Activated CD4-positive, alpha-beta memory T cell treated with anti-CD3 and anti-CD28 coated beads, Interleukin-2, amount 10 ng/mL, durations not matched to agents 7 days and 5 days (primary cell): ENCODE measurements at regions not wholly inside any gene's neighbourhood (a gene's known extent, or its start where the extent isn't known, plus 50 kb on each side); places are given as distances from the start of the nearest gene placed in this dataset.
"Not testable (repeated sequence)": the region's sequence is repeated elsewhere in the genome, so short reads cannot be mapped to it uniquely, and the experiment has no call there.

Source experiments
- CTCF ChIA-PET: fragments of 350-600 bp; sonication (Branson Sonifier 250); formaldehyde crosslinking; loops from one replicate; lab custom pipeline; 2021; ENCODE audit warnings: antibody characterized with exemption, inconsistent platforms; lab: Charles Lee
- POLR2A ChIA-PET: fragments of 350-600 bp; sonication (Branson Sonifier 250); formaldehyde crosslinking; loops from one replicate; lab custom pipeline; 2021; ENCODE audit warnings: antibody characterized with exemption; lab: Charles Lee
- DNase-seq: peaks from one replicate; pipeline ENCODE4 v3.0.0-alpha.2; 2020
- H3K27ac Mint-ChIP-seq: one replicate; pipeline ENCODE4 v1.8.0; 2021; ENCODE audit warnings: mild to moderate bottlenecking, mixed read lengths
- H3K27me3 Mint-ChIP-seq: one replicate; pipeline ENCODE4 v1.8.0; 2021; ENCODE audit warnings: mixed read lengths
- H3K36me3 Mint-ChIP-seq: one replicate; pipeline ENCODE4 v1.8.0; 2021; ENCODE audit warnings: low read depth, mixed read lengths
- H3K4me1 Mint-ChIP-seq: one replicate; pipeline ENCODE4 v1.8.0; 2021; ENCODE audit warnings: mixed read lengths
- H3K4me3 Mint-ChIP-seq: one replicate; pipeline ENCODE4 v1.8.0; 2021; ENCODE audit warnings: mild to moderate bottlenecking, mixed read lengths
- H3K9me3 Mint-ChIP-seq: one replicate; pipeline ENCODE4 v1.8.0; 2021; ENCODE audit warnings: mixed read lengths

DNA sequence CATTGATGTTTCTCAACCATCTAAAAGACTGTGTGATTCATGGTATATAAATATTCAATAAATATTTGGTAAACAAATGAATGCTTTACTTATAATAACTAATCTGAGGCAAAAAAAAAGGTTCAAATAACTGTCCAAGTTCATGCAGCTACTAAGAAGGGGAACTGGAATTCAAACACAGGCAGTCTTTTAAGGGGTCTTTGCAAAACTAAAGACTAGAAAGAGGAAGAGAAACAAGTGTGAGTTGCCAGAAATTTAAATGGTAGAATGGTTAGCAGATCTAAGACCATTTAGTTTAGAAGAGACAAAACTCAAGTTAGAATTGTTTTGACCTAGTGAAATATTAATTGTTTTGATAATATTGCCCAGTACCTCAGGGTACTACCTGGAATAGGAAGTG, 642.0 kb upstream of the LRRN3 start:
- H3K36me3 Mint-ChIP-seq = no peaks in the 10 kb centered on the region
- ChIA-PET CTCF (no interaction called here), POLR2A (no interaction called here)
- no peak for DNase-seq
- no peaks in the 10 kb centered on the region for H3K4me1 Mint-ChIP-seq
- no peak overlapping the region for H3K27ac Mint-ChIP-seq
- no peaks in the 10 kb centered on the region for H3K27me3 Mint-ChIP-seq
- H3K9me3 Mint-ChIP-seq = no peaks in the 10 kb centered on the region
- no peak overlapping the region for H3K4me3 Mint-ChIP-seq

GRCh38 chr7:110454713-110455112, 636.2 kb upstream of the LRRN3 start:
- CTCF ChIA-PET = interaction anchor here (0.6 kb wide), 1 partner anchor 13 kb away, joined by 3 read pairs; no protein-coding TSS in a partner anchor
- Mint-ChIP-seq H3K27me3 (no peaks in the 10 kb centered on the region), H3K9me3 (no peaks in the 10 kb centered on the region), H3K4me1 (no peaks in the 10 kb centered on the region), H3K4me3 (no peak overlapping the region), H3K36me3 (no peaks in the 10 kb centered on the region), H3K27ac (no peak overlapping the region)
- POLR2A ChIA-PET = no interaction called here
- DNase-seq = no peak

DNA sequence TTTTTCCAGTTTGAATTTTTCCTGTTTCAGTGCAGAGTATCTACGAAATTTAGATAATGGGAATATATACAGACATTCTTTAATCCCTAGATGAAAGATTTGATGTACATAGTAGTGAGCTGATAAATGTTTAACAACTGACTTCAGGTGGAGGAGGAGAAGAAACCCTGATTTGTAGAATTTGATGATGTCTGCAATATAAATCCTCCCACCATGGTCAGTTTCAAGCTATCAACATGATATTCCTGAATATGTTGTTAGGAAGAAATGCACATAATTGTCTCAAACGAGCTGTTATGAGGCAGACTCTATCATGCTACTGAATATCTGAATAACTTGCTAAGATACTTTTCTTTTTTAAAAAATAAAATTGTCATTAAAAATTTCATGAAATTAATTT, 629.3 kb upstream of the LRRN3 start:
- ChIA-PET CTCF (no interaction called here), POLR2A (no interaction called here)
- Mint-ChIP-seq H3K36me3 (no peaks in the 10 kb centered on the region), H3K27ac (no peak overlapping the region), H3K4me1 (no peaks in the 10 kb centered on the region), H3K4me3 (no peak overlapping the region), H3K27me3 (no peaks in the 10 kb centered on the region), H3K9me3 (no peaks in the 10 kb centered on the region)
- DNase-seq = no peak

DNA sequence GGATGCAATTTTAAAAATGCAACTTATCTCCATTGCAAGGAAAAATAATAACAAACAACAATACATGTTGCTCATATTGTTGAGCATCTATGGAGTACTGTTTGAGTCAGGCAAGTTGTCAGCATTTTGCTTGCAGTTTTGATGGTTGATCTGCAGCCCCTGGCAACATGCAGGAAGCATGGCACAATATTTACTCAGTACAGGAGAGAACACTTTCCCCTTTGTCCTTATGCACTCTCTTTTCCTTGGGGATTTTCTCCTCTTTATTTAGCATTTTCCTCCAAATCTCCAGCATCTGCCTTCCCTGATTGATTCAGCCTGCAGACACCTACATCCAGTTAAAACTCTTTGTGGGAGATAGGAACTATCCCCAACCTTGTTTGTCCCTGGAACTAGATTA, 620.5 kb upstream of the LRRN3 start:
- DNase-seq = no peak
- POLR2A ChIA-PET = no interaction called here
- Mint-ChIP-seq H3K9me3 (no peaks in the 10 kb centered on the region), H3K4me3 (no peak overlapping the region), H3K4me1 (no peaks in the 10 kb centered on the region), H3K36me3 (no peaks in the 10 kb centered on the region), H3K27ac (no peak overlapping the region), H3K27me3 (no peaks in the 10 kb centered on the region)
- CTCF ChIA-PET = no interaction called here

DNA sequence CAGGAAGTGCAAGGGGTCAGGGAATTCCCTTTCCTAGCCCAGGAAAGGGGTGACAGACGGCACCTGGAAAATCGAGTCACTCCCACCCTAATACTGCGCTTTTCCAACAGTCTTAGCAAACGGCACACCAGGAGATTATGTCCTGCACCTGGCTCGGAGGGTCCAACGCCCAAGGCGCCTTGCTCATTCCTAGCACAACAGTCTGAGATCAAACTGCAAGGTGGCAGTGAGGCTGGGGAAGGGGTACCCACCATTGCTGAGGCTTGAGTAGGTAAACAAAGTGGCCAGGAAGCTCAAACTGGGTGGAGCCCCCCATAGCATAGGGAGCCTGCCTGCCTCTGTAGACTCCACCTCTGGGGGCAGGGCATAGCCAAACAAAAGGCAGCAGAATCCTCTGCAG, 618.5 kb upstream of the LRRN3 start:
- H3K36me3 Mint-ChIP-seq, DNase-seq, H3K4me3 Mint-ChIP-seq, POLR2A ChIA-PET, H3K27ac Mint-ChIP-seq, H3K27me3 Mint-ChIP-seq, H3K4me1 Mint-ChIP-seq, H3K9me3 Mint-ChIP-seq, CTCF ChIA-PET: not testable (repeated sequence)

- H3K27ac Mint-ChIP-seq = no peak overlapping the region
- ChIA-PET POLR2A (no interaction called here), CTCF (no interaction called here)
- no peaks in the 10 kb centered on the region for H3K36me3 Mint-ChIP-seq
- DNase-seq = no peak
- no peak overlapping the region for H3K4me3 Mint-ChIP-seq
- H3K27me3 Mint-ChIP-seq = no peaks in the 10 kb centered on the region
- H3K9me3 Mint-ChIP-seq = peaks cover 6% of the 10 kb centered on the region
- H3K4me1 Mint-ChIP-seq = no peaks in the 10 kb centered on the region
Measured at GRCh38 chr7:110480964-110481363, 610.0 kb upstream of the LRRN3 start.

DNA sequence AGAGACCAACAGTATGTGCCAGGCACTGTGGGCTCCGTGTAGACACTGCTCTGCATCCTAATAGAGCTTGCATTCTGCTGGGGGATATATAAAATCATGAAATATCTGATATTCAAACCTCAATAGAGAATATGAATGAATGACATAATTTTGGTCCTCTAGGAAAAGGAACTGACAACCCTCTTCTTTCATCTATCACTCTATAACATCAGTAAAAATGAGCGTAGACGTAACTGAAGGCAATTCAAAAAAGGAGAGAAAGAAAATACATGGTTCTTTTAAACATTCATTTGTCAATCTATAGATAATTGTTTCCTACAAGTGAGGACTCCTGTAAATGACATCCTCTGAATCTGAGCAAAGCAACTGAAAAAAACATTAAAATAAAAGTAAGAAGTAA, 607.4 kb upstream of the LRRN3 start:
- POLR2A ChIA-PET = no interaction called here
- Mint-ChIP-seq H3K27ac (no peak overlapping the region), H3K36me3 (no peaks in the 10 kb centered on the region), H3K9me3 (peaks cover 6% of the 10 kb centered on the region), H3K4me3 (no peak overlapping the region), H3K4me1 (no peaks in the 10 kb centered on the region), H3K27me3 (no peaks in the 10 kb centered on the region)
- CTCF ChIA-PET = no interaction called here
- DNase-seq = no peak

- ChIA-PET CTCF (no interaction called here), POLR2A (no interaction called here)
- no peak overlapping the region for H3K4me3 Mint-ChIP-seq
- H3K27me3 Mint-ChIP-seq = no peaks in the 10 kb centered on the region
- peaks cover 3% of the 10 kb centered on the region for H3K9me3 Mint-ChIP-seq
- no peak for DNase-seq
- no peaks in the 10 kb centered on the region for H3K4me1 Mint-ChIP-seq
- no peak overlapping the region for H3K27ac Mint-ChIP-seq
- H3K36me3 Mint-ChIP-seq = no peaks in the 10 kb centered on the region
Measured at GRCh38 chr7:110484356-110484755, 606.6 kb upstream of the LRRN3 start.

DNA sequence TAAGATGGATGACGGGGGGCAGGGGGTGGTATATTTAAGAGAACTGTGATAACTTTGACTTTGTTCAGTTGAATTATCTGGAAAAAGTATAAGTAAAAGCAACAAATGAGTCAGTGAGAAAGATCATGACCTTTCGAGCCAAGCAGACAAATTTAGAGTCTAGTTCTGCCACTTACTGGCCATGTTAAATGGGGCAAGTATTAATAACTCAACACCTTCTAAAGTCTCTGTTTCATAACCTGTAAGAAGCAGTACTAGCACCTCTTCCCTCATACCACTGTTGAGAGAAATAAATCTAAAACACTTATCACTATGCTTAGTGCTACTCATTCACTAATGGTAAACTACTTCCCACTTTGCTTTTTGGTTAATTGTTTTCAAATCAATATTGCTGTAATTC, 604.4 kb upstream of the LRRN3 start:
- Mint-ChIP-seq H3K9me3 (peaks cover 2% of the 10 kb centered on the region), H3K36me3 (no peaks in the 10 kb centered on the region), H3K4me3 (no peak overlapping the region), H3K27ac (no peak overlapping the region), H3K27me3 (no peaks in the 10 kb centered on the region), H3K4me1 (no peaks in the 10 kb centered on the region)
- POLR2A ChIA-PET = no interaction called here
- CTCF ChIA-PET = no interaction called here
- no peak for DNase-seq

DNA sequence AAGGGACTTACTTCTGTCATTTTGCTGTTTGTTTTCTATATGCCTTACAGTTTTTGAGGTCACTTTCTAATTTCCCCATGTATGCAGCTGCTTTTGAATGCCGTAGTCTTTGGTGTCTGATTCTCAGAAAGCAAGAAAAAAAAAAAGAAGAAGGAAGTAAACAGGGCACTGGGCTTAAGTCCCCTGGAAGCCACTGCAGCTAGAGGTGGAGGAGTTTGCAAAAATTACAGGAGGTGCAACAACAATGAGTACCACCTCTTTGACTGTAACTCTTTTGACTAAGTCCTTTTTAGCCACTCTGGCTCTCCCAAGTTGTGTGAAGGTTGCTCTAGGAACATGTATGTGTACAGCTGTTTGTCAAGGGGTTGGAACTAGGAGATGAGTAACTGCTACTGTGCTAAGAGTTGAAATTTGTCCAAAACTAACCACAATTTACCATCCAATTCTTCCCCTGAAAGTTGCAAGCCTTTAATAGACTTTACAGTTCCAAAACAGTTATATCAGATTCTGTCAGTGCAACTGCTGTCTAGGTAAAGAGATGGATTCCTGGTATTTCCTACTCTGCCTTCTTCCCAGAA, 588.0 kb upstream of the LRRN3 start:
- Mint-ChIP-seq H3K27me3 (no peaks in the 10 kb centered on the region), H3K4me1 (no peaks in the 10 kb centered on the region), H3K36me3 (no peaks in the 10 kb centered on the region), H3K9me3 (no peaks in the 10 kb centered on the region), H3K27ac (no peak overlapping the region), H3K4me3 (no peak overlapping the region)
- ChIA-PET CTCF (no interaction called here), POLR2A (no interaction called here)
- DNase-seq = no peak

DNA sequence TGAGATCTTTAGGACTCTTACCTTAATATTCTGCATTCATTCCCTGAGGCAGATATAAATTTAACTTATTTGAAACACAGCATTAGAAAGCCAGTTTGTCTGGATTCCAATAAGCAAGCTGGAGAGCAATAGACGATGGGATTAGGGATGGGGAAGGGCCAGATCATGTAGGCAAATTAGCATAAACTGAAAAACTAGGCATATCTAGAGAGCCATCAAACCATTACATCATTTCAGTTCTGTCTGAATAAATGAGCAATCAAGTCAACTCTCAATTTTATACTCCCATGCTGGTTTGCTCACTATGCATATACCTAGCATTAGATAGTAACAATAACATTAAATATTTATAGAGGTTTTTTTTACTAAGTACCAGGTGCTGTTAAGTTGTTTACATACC, 583.6 kb upstream of the LRRN3 start:
- Mint-ChIP-seq H3K36me3 (no peaks in the 10 kb centered on the region), H3K4me3 (no peak overlapping the region), H3K9me3 (no peaks in the 10 kb centered on the region), H3K4me1 (no peaks in the 10 kb centered on the region), H3K27ac (no peak overlapping the region), H3K27me3 (no peaks in the 10 kb centered on the region)
- POLR2A ChIA-PET = no interaction called here
- no peak for DNase-seq
- CTCF ChIA-PET = no interaction called here

- Mint-ChIP-seq H3K9me3 (no peaks in the 10 kb centered on the region), H3K27ac (no peak overlapping the region), H3K4me3 (no peak overlapping the region), H3K4me1 (no peaks in the 10 kb centered on the region), H3K36me3 (no peaks in the 10 kb centered on the region), H3K27me3 (no peaks in the 10 kb centered on the region)
- DNase-seq = no peak
- POLR2A ChIA-PET = no interaction called here
- CTCF ChIA-PET = no interaction called here
Measured at GRCh38 chr7:110507832-110508231, 583.1 kb upstream of the LRRN3 start.

GRCh38 chr7:110514975-110515551, 575.9 kb upstream of the LRRN3 start:
- H3K36me3 Mint-ChIP-seq, H3K27ac Mint-ChIP-seq, H3K9me3 Mint-ChIP-seq, H3K27me3 Mint-ChIP-seq, H3K4me3 Mint-ChIP-seq, H3K4me1 Mint-ChIP-seq, CTCF ChIA-PET, DNase-seq, POLR2A ChIA-PET: not testable (repeated sequence)

DNA sequence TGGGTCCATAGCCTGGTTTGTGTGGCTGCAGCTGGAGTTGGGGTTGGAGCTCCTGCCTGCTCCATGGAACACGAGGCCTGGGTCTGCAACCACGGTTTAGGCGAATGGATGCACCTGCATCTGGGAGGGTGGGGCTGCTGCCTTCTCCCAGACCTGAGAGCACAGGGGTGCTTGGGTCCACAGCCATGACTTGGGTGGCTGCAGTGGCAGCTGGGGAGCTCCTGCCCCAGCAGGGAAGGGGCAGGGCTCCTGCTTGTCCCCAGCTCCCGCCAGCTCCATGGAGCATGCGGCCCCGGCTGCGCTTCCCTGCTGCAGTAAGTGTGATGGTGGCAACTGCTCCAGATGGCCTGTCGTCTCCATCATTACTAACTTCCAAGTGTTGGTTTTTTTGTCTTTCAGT, 571.1 kb upstream of the LRRN3 start:
- POLR2A ChIA-PET = no interaction called here
- H3K27ac Mint-ChIP-seq = no peak overlapping the region
- H3K27me3 Mint-ChIP-seq = peaks cover 1% of the 10 kb centered on the region
- H3K9me3 Mint-ChIP-seq = peaks cover 4% of the 10 kb centered on the region
- H3K4me3 Mint-ChIP-seq = no peak overlapping the region
- CTCF ChIA-PET = no interaction called here
- no peaks in the 10 kb centered on the region for H3K36me3 Mint-ChIP-seq
- H3K4me1 Mint-ChIP-seq = no peaks in the 10 kb centered on the region
- no peak for DNase-seq
